ENCODE measurements at regions not wholly inside any gene's neighbourhood (a gene's known extent, or its start where the extent isn't known, plus 50 kb on each side); places are given as distances from the start of the nearest gene placed in this dataset.

DNA sequence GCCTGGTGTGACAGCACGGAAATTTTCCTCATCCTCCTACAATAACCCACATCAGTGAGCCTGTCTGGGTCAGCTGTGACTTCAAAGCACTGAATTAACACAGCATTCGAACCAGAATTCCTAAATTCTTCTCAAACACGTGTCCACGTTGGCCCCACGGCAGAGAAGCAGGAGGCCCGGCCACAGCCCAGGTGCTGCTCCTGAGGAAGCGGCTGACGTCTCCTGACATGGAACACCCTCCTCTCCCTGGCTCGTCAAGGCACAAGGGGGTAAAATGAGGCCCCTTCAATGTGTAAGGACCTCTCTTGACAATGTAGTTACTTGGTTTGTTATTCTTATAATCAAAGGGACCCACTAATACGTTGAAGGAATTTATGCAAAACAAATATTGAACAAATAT, 156.3 kb upstream of the GSC start:
- no peak for DNase-seq (ENCODE audit: low read depth in 4 of 4, low spot score in 2 of 4)

GRCh38 chr14:94925416-94926173, 155.7 kb upstream of the GSC start:
- no peak for DNase-seq (ENCODE audit: low read depth in 4 of 4, low spot score in 2 of 4)

DNA sequence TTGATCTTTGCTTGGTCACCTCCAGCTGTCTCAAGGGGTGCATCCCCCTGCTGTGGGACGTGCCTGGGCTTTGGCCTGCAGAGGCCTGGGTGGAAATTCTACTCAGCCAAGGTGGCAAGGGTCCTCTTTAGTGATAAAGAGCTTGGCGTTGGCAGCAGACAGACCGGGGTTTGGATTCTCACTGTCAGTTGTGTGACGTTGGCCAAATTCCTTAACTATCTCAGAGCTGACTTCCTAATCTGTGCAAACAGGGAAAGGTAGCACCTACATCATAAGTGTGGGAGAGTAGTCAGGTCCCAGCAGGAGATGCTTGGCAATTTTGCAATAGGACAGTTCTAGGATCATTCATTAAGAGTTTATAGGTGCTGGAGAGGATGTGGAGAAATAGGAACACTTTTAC, 154.3 kb upstream of the GSC start:
- DNase-seq (ENCODE audit: low read depth in 4 of 4, low spot score in 2 of 4): no peak

GRCh38 chr14:94923786-94924185, 153.9 kb upstream of the GSC start:
- no peak for DNase-seq (ENCODE audit: low read depth in 4 of 4, low spot score in 2 of 4)

DNA sequence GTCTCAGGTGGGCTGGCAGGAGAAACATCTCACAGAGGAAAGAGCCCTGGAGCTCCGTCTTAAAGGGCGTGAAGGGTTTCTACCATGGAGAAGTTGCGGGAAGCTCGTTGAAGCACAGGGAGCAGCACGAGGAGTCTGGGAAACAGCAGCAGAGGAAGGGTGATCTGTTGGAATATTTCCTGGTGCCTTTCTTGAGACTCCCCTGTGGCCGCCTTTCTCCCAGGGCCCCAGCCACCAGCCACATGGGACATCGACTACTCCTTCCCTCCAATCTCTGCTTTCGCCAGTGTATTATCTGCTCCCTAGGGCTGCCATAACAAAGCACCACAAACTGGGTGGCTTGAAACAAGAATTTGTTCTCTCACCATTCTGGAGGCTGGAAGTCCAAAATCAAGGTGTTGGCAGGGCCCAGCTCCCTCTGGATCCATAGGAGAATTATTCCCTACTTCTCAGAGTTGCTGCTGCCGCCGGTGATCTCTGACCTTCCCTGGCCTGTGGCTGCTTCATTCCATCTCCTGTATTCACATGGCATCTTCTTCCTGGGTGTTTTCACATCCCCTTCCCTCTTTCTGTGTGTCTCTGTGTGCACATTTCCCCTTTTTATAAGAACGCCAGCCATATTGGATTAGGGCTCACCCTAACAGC, 152.8 kb upstream of the GSC start:
- DNase-seq (ENCODE audit: low read depth in 4 of 4, low spot score in 2 of 4): no peak

DNA sequence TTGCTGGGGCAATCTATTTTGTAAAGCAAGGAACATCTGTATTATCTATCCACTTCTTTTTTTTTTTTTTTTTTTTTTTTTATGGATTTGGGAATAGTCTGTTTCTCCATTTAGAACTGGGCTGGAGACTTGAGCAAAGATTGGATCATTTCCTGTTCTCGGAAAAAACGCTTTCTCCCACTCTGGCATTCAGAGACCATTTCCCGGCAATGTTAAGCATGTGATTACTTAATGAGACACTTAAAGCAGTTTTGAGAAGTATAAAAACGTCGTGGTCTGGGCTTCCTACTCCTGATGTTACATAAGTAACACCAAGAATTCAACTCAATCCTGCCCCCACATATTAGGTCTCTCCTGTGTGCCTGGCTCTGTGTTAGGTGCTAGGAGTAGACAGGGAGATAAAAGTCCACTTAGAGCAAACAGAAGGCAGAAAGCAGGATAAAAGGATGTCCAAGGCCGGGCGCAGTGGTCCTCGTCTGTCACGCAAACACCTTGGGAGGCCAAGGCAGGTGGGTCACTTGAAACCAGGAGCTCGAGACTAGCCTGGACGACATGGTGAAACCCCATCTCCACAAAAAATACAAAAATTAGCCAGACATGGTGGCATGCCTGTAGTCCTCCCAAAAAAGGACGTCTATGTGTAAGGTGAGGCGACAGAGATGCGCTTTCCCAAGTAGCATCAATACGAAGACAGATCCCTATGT, 152.1 kb upstream of the GSC start:
- DNase-seq (ENCODE audit: low read depth in 4 of 4, low spot score in 2 of 4): no peak

DNA sequence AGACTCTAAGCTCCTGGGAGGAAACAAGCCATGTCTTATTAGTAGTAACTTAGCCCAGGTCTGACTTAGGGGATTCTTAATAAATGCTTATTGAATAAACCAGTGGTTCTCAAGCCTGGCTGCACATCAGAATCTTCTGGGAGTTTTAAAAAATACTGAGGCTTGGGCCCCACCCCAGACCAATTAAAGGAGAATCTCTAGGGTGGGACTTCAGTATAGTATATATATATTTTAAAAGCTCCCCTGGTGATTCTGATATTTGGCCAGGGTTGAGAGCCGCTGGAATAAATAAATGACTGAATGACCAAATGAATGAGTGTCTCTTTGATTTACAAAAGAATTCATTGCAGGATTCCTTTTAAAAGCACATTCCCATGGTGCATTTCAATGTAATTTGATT, 151.5 kb upstream of the GSC start:
- no peak for DNase-seq (ENCODE audit: low read depth in 4 of 4, low spot score in 2 of 4)

- DNase-seq (ENCODE audit: low read depth in 4 of 4, low spot score in 2 of 4): no peak
These were observed 150.0 kb upstream of the GSC start for GRCh38 chr14:94919896-94920295.

DNA sequence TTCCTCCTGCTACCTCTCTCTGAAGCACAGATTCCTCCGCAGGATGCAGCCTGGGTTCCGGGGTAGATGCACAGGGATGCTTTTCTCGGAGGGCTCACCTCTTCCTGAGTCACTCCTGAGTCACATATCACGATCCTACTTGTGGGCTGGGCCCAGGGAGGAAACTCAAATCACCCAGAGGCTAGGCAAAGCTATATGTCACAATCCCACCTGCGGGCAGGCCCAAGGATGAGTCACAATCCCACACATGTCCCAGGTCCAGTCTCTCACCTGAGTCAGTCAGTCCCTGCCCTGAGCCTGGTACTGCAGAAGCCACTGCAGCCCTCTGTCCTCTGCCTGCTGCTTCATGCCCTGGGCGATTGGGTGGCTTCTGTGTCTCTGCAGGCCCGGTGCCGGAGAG, 149.0 kb upstream of the GSC start:
- no peak for DNase-seq (ENCODE audit: low read depth in 4 of 4, low spot score in 2 of 4)

- DNase-seq (ENCODE audit: low read depth in 4 of 4, low spot score in 2 of 4): no peak
These were observed 147.2 kb upstream of the GSC start for GRCh38 chr14:94917041-94917600.

DNA sequence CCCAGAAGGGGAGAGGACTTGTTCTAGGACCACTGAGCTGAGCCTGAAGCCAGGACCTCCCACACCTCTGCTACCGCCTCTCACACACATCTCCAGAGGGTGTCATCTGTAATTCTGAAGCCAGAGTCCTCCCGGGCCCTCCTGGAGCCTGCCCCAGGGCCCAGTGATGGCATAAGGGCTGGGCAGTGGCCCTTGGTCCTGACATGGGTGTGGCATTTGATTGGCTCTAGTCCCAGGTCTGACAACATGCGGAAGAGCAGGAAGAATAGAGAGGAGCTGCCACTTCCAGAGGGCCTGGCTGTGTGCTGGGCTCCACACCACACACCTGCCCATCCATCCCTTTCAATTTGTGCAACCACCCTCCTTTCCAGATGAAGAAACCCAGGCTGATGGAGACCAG, 144.3 kb upstream of the GSC start:
- DNase-seq (ENCODE audit: low read depth in 4 of 4, low spot score in 2 of 4): no peak

DNA sequence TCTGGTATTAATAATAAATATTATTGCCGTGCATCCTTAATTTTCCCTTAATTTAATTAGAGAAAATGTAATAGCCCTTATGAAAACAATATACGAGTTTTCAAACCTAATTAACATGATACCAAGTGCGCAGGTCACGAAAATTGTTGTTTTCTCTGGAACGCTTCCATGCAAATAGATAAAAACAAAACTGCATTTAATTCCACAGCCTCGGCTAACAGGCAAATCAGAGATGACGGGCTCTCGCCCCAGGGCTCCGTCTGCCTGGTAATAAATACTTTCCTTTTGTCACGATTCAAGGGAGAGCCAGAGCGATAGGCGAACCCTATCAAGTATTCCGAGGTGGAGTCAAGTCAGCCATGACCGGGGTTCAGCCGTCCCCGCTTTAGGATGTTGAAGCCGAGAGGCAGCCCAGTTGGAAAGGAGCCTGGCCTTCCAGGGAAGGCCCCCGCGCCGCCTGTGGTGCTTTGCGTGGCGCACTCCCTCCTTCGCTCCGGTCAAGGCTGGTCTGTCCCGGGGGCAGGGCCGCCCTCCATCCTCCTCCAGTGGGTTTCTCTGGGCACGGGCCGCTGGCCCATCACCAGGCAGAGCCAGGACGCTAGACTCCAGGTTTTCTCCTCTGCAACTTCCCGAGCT, 137.8 kb upstream of the GSC start:
- no peak for DNase-seq (ENCODE audit: low read depth in 4 of 4, low spot score in 2 of 4)

- DNase-seq (ENCODE audit: low read depth in 4 of 4, low spot score in 2 of 4): no peak
These were observed 137.2 kb upstream of the GSC start for GRCh38 chr14:94906991-94907587.

GRCh38 chr14:94906577-94906976, 136.7 kb upstream of the GSC start:
- no peak for DNase-seq (ENCODE audit: low read depth in 4 of 4, low spot score in 2 of 4)

- no peak for DNase-seq (ENCODE audit: low read depth in 4 of 4, low spot score in 2 of 4)
These were observed 134.7 kb upstream of the GSC start for GRCh38 chr14:94904636-94905035.

DNA sequence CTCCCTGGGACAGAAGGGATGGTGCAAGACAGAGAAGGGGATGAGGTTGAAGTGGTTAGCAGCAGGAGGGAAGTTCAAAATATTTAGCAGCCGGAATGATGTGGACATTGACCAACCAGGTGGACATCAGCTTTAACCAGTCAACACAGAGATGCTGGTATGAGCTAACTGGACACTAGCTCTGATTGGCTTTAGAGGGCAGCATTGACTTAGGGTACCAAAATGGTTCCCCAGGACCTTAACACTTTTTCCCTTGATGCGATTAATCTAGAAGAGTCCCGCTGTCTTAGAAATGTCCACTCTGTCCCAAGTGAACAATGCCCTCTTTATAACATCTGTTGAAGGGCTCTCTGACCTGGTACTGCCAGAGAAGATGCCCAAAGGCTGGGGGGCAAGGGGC, 134.0 kb upstream of the GSC start:
- no peak for DNase-seq (ENCODE audit: low read depth in 4 of 4, low spot score in 2 of 4)

DNA sequence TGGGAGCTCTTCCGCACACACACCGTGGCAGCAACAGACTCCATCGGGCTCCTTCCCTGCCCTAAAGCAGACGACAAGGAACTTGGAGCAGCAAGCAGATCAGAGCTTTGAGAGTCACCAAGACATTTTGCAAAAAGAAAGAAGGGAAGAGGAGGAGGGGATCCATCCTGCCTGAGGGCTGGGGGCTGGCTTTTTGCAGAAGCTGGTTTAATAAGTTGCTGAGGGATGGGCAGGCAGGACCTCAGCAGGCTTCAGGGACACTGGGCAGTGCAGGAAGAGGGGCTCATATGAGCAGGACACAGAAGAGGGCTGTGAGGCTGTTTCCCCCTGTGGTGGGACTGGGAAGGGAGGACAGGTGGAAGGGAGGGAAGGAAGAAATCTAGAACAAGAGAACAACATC, 133.4 kb upstream of the GSC start:
- DNase-seq (ENCODE audit: low read depth in 4 of 4, low spot score in 2 of 4): no peak

DNA sequence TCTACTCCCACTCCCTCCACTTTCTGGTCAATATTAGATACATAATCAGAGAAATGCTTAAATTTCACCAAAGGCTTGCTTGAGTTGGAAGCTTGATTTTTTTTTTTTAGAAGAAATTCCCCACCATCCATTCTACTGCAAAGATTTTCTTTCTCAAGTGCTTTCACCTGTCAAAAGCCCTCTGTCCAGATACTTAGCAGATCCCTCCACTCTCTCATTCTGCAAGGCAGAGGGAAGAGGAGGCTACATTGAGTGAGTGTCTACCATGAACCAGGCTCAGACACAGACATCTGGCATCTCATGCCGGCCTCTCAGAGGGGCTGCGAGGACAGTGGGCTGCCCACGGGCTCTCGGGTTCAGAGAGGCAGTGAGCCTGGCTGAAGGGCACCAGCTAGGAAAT, 127.6 kb upstream of the GSC start:
- no peak for DNase-seq (ENCODE audit: low read depth in 4 of 4, low spot score in 2 of 4)

GRCh38 chr14:94897082-94897481, 127.2 kb upstream of the GSC start:
- DNase-seq (ENCODE audit: low read depth in 4 of 4, low spot score in 2 of 4): no peak

- no peak for DNase-seq (ENCODE audit: low read depth in 4 of 4, low spot score in 2 of 4)
These were observed 123.7 kb upstream of the GSC start for GRCh38 chr14:94893411-94894160.

Data from left renal cortex interstitium (tissue), 4 donors.